ENCODE measurements at regions not wholly inside any gene's neighbourhood (a gene's known extent, or its start where the extent isn't known, plus 50 kb on each side); places are given as distances from the start of the nearest gene placed in this dataset.

- TF ChIP-seq POLR2AphosphoS5 (IDR thresholded peaks at IDR 0.05): no peak
- TF ChIP-seq POLR2A (IDR thresholded peaks at IDR 0.05): no peak
Measured at GRCh38 chr15:98202256-98202655, 241.8 kb downstream of the ARRDC4 start.

All from suprapubic skin (tissue), 4 donors.